ENCODE measurements at regions not wholly inside any gene's neighbourhood (a gene's known extent, or its start where the extent isn't known, plus 50 kb on each side); places are given as distances from the start of the nearest gene placed in this dataset.

GRCh38 chr2:136062066-136062837, 55.7 kb downstream of the CXCR4 start:
- DNase-seq, result no peak

- no peak for DNase-seq
Observed at GRCh38 chr2:136060416-136060815, 57.5 kb downstream of the CXCR4 start.

- DNase-seq, result no peak
Observed at GRCh38 chr2:136059036-136059472, 58.9 kb downstream of the CXCR4 start.

GRCh38 chr2:136058262-136058661, 59.7 kb downstream of the CXCR4 start:
- no peak for DNase-seq

- DNase-seq, result no peak
Observed at GRCh38 chr2:136057802-136058140, 60.2 kb downstream of the CXCR4 start.

- no peak for DNase-seq
Observed at GRCh38 chr2:136057023-136057801, 60.7 kb downstream of the CXCR4 start.

- no peak for DNase-seq
Observed at GRCh38 chr2:136055929-136056688, 61.8 kb downstream of the CXCR4 start.

GRCh38 chr2:136054856-136055255, 63.1 kb downstream of the CXCR4 start:
- no peak for DNase-seq

GRCh38 chr2:136052369-136053362, 65.3 kb downstream of the CXCR4 start:
- DNase-seq, result no peak

GRCh38 chr2:136051725-136052048, 66.3 kb upstream of the DARS1 start:
- DNase-seq, result no peak

GRCh38 chr2:136051001-136051724, 65.7 kb upstream of the DARS1 start:
- DNase-seq, result no peak

- peak in 1 of 14 donors; percentile 2 for DNase-seq
Observed at GRCh38 chr2:136049991-136050920, 64.8 kb upstream of the DARS1 start.

- no peak for DNase-seq
Observed at GRCh38 chr2:136049011-136049742, 63.8 kb upstream of the DARS1 start.

- no peak for DNase-seq
Observed at GRCh38 chr2:136045835-136046570, 60.6 kb upstream of the DARS1 start.

- no peak for DNase-seq
Observed at GRCh38 chr2:136045344-136045743, 59.9 kb upstream of the DARS1 start.
